PC-3 (cell line): ENCODE measurements at regions not wholly inside any gene's neighbourhood (a gene's known extent, or its start where the extent isn't known, plus 50 kb on each side); places are given as distances from the start of the nearest gene placed in this dataset.

ENCODE experiments used
- CTCF ChIP-seq: fragments of 300-600 bp; sonication (generic); conservative IDR thresholded peaks from 2 replicates; pipeline ENCODE4 v1.5.1; 2017; ENCODE audit warnings: antibody characterized with exemption, low read depth, mild to moderate bottlenecking, low read length
- EZH2 ChIP-seq: fragments of 300-600 bp; sonication (generic); IDR thresholded peaks from one replicate; pipeline ENCODE4 v1.6.1; 2017; ENCODE audit warnings: antibody characterized with exemption, mild to moderate bottlenecking, low read length; ENCODE audit not compliant: unreplicated experiment

GRCh38 chr11:134800130-134800529, 388.1 kb upstream of the B3GAT1 start:
- TF ChIP-seq CTCF (no peak), EZH2 (no peak)
